Keratinocyte (primary cell): ENCODE measurements at regions not wholly inside any gene's neighbourhood (a gene's known extent, or its start where the extent isn't known, plus 50 kb on each side); places are given as distances from the start of the nearest gene placed in this dataset.

Source experiments
- DNase-seq: peaks from one replicate; pipeline ENCODE4 v3.0.0-alpha.2; 2011; ENCODE audit warnings: low read depth, missing footprints, low spot score
- FAIRE-seq: peaks from 2 replicates; lab custom pipeline; 2011; peaks lifted over from hg19 to GRCh38; lab: Jason Lieb, UNC
- H2AFZ ChIP-seq: 2 replicates; pipeline ENCODE4 v1.6.0; 2012; ENCODE audit warnings: low read length, control low read depth, inconsistent platforms; ENCODE audit not compliant: control insufficient read depth
- H3K27ac ChIP-seq: 2 replicates; pipeline ENCODE4 v1.5.1; 2011; ENCODE audit warnings: low read length; ENCODE audit not compliant: control insufficient read depth, insufficient read depth
- H3K27me3 ChIP-seq: 3 replicates; pipeline ENCODE4 v1.6.0; 2011; ENCODE audit warnings: low read length; ENCODE audit not compliant: control insufficient read depth, insufficient read depth; ENCODE audit errors: extremely low read depth
- H3K36me3 ChIP-seq, 2 experiments: 2 replicates in 1 of 2; 3 replicates in 1 of 2; pipeline ENCODE4 v1.5.1; 2011; ENCODE audit warnings: low read length in 2 of 2, mild to moderate bottlenecking in 1 of 2; ENCODE audit not compliant: control insufficient read depth in 2 of 2, insufficient read depth in 2 of 2; ENCODE audit errors: extremely low read depth in 1 of 2
- H3K4me1 ChIP-seq: 3 replicates; pipeline ENCODE4 v1.5.1; 2011; ENCODE audit warnings: low read length; ENCODE audit not compliant: control insufficient read depth, insufficient read depth; ENCODE audit errors: extremely low read depth
- H3K4me2 ChIP-seq: 3 replicates; pipeline ENCODE4 v1.6.0; 2011; ENCODE audit warnings: low read depth, low read length; ENCODE audit not compliant: control insufficient read depth, insufficient read depth; ENCODE audit errors: extremely low read depth
- H3K4me3 ChIP-seq, 3 experiments: fragments of 200-600 bp in 1 of 3; sonication (generic) in 1 of 3; 2 replicates in 2 of 3; 3 replicates in 1 of 3; pipeline ENCODE4 v1.5.1; 2011 to 2016; ENCODE audit warnings: low read length in 3 of 3, mild to moderate bottlenecking in 3 of 3, control low read depth in 2 of 3, inconsistent platforms in 1 of 3, low read depth in 1 of 3, mixed read lengths in 1 of 3, mixed run types in 1 of 3, moderate library complexity in 1 of 3; ENCODE audit not compliant: control insufficient read depth in 2 of 3, insufficient read depth in 2 of 3; ENCODE audit errors: extremely low read depth in 1 of 3
- H3K79me2 ChIP-seq: 2 replicates; pipeline ENCODE4 v1.6.0; 2012; ENCODE audit warnings: low read length; ENCODE audit not compliant: control insufficient read depth, insufficient read depth
- H3K9ac ChIP-seq: 3 replicates; pipeline ENCODE4 v1.6.0; 2011; ENCODE audit warnings: low read length; ENCODE audit not compliant: control insufficient read depth, insufficient read depth; ENCODE audit errors: extremely low read depth
- H3K9me1 ChIP-seq: 3 replicates; pipeline ENCODE4 v1.6.0; 2011; ENCODE audit warnings: low read length; ENCODE audit not compliant: control insufficient read depth, insufficient read depth; ENCODE audit errors: extremely low read depth
- H3K9me3 ChIP-seq: 2 replicates; pipeline ENCODE4 v1.5.1; 2012; ENCODE audit warnings: low read depth, low read length; ENCODE audit not compliant: control insufficient read depth
- H4K20me1 ChIP-seq: 3 replicates; pipeline ENCODE4 v1.6.0; 2011; ENCODE audit warnings: low read length; ENCODE audit not compliant: control insufficient read depth, insufficient read depth; ENCODE audit errors: extremely low read depth
- CTCF ChIP-seq, 3 experiments: IDR thresholded peaks in 1 of 3; conservative IDR thresholded peaks in 1 of 3; optimal IDR thresholded peaks in 1 of 3; 2 replicates in 2 of 3; 3 replicates in 1 of 3; pipeline versions ENCODE3 to v1.5.1; 2011; ENCODE audit warnings: low read length in 3 of 3, mild to moderate bottlenecking in 3 of 3, moderate library complexity in 2 of 3, control low read depth in 1 of 3, inconsistent platforms in 1 of 3; ENCODE audit not compliant: insufficient read depth in 2 of 3; ENCODE audit errors: extremely low read depth in 1 of 3
- EZH2 ChIP-seq: IDR thresholded peaks from one replicate; pipeline ENCODE4 v1.6.1; 2012; ENCODE audit warnings: inconsistent platforms, mild to moderate bottlenecking, low read length, moderate library complexity
- dilution Hi-C: fragments of 300-500 bp; cut with MboI; formaldehyde crosslinking; loops from one replicate; pipeline ENCODE4 v1.7.0; 2020; ENCODE audit warnings: low sequenced_read_pairs; ENCODE audit not compliant: extremely low pct_ligation_motif_present

GRCh38 chr12:111183094-111183493 is 185.8 kb downstream of the PHETA1 start:
- no peak overlapping the region for H3K27ac ChIP-seq
- DNase-seq (no peak), FAIRE-seq (no peak)
- H3K4me2 ChIP-seq = no peak overlapping the region
- H3K9me1 ChIP-seq = no peaks in the 10 kb centered on the region
- H3K79me2 ChIP-seq = no peaks in the 10 kb centered on the region
- no peak overlapping the region for H3K4me3 ChIP-seq
- no peaks in the 10 kb centered on the region for H3K36me3 ChIP-seq
- no peaks in the 10 kb centered on the region for H3K9me3 ChIP-seq
- H3K4me1 ChIP-seq = no peaks in the 10 kb centered on the region
- TF ChIP-seq CTCF (optimal IDR thresholded peaks at IDR 0.05 in 1 of 3, IDR thresholded peaks at IDR 0.05 in 1 of 3, conservative IDR thresholded peaks at IDR 0.05 in 1 of 3; ENCODE audit: extremely low read depth in 1 of 3, insufficient read depth in 2 of 3, low read length in 3 of 3) (no peak), EZH2 (no peak)
- peaks cover 4% of the 10 kb centered on the region for H4K20me1 ChIP-seq
- H3K27me3 ChIP-seq = peaks cover 39% of the 10 kb centered on the region
- H3K9ac ChIP-seq = no peak overlapping the region
- H2AFZ ChIP-seq = no peak overlapping the region
- dilution Hi-C loops = no loop called here

- no peak overlapping the region for H3K9ac ChIP-seq
- DNase-seq (no peak), FAIRE-seq (no peak)
- H3K9me1 ChIP-seq = no peaks in the 10 kb centered on the region
- no peak overlapping the region for H3K4me3 ChIP-seq
- no peak overlapping the region for H2AFZ ChIP-seq
- dilution Hi-C loops = no loop called here
- H3K4me1 ChIP-seq = no peaks in the 10 kb centered on the region
- H3K36me3 ChIP-seq = no peaks in the 10 kb centered on the region
- no peak for TF ChIP-seq EZH2
- TF ChIP-seq CTCF (optimal IDR thresholded peaks at IDR 0.05 in 1 of 3, IDR thresholded peaks at IDR 0.05 in 1 of 3, conservative IDR thresholded peaks at IDR 0.05 in 1 of 3; ENCODE audit: extremely low read depth in 1 of 3, insufficient read depth in 2 of 3, low read length in 3 of 3) = no peak
- no peaks in the 10 kb centered on the region for H3K9me3 ChIP-seq
- peaks cover 4% of the 10 kb centered on the region for H4K20me1 ChIP-seq
- H3K27ac ChIP-seq = no peak overlapping the region
- peaks cover 39% of the 10 kb centered on the region for H3K27me3 ChIP-seq
- no peak overlapping the region for H3K4me2 ChIP-seq
- no peaks in the 10 kb centered on the region for H3K79me2 ChIP-seq
Observed at GRCh38 chr12:111182382-111182781, 186.5 kb downstream of the PHETA1 start.
